Adrenal gland (tissue), 5 donors: ENCODE measurements at regions not wholly inside any gene's neighbourhood (a gene's known extent, or its start where the extent isn't known, plus 50 kb on each side); places are given as distances from the start of the nearest gene placed in this dataset.

Source experiments
- POLR2A ChIP-seq, 2 donors: fragments of 450-650 bp; IDR thresholded peaks; one replicate each; pipeline ENCODE4 v1.6.1; 2017; ENCODE audit warnings: antibody characterized with exemption in 2 of 2, mild to moderate bottlenecking in 2 of 2, moderate library complexity in 1 of 2
- TF ChIP-seq, protein P1 (sequence below), 6 experiments: fragments of 450-650 bp in 4 of 6; fragments of 200-600 bp in 2 of 6; sonication (generic) in 1 of 6; IDR thresholded peaks; 1 replicate in 5 of 6; 2 replicates in 1 of 6; pipeline versions ENCODE4 v1.5.1 to v1.8.0; 2016 to 2021; ENCODE audit warnings: antibody characterized with exemption in 6 of 6, mild to moderate bottlenecking in 2 of 6, moderate library complexity in 1 of 6
- donor health status: DM: no; HTN: no; CAD: no.

GRCh38 chr14:71554323-71554722 is 377.9 kb upstream of the RGS6 start:
- TF ChIP-seq, protein P1, sequence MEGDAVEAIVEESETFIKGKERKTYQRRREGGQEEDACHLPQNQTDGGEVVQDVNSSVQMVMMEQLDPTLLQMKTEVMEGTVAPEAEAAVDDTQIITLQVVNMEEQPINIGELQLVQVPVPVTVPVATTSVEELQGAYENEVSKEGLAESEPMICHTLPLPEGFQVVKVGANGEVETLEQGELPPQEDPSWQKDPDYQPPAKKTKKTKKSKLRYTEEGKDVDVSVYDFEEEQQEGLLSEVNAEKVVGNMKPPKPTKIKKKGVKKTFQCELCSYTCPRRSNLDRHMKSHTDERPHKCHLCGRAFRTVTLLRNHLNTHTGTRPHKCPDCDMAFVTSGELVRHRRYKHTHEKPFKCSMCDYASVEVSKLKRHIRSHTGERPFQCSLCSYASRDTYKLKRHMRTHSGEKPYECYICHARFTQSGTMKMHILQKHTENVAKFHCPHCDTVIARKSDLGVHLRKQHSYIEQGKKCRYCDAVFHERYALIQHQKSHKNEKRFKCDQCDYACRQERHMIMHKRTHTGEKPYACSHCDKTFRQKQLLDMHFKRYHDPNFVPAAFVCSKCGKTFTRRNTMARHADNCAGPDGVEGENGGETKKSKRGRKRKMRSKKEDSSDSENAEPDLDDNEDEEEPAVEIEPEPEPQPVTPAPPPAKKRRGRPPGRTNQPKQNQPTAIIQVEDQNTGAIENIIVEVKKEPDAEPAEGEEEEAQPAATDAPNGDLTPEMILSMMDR (IDR thresholded peaks at IDR 0.05): no peak
- no peak for TF ChIP-seq POLR2A (IDR thresholded peaks at IDR 0.05)
